GM23338 (cell line): ENCODE measurements at regions not wholly inside any gene's neighbourhood (a gene's known extent, or its start where the extent isn't known, plus 50 kb on each side); places are given as distances from the start of the nearest gene placed in this dataset.

Experiments used
- ATAC-seq: fragments of 200-7000 bp; cut with Tn5 transposase; 3 replicates; pipeline ENCODE4 v1.9.1; 2020
- DNase-seq: peaks from one replicate; pipeline ENCODE4 v3.0.0-alpha.2; 2015; ENCODE audit warnings: low spot score
- H2AFZ ChIP-seq: fragments of 200-600 bp; sonication (generic); 2 replicates; pipeline ENCODE4 v1.8.0; 2016; ENCODE audit warnings: antibody characterized with exemption, mild to moderate bottlenecking, moderate library complexity
- H3F3A ChIP-seq: fragments of 200-600 bp; sonication (generic); replicated peaks from 2 replicates; pipeline ENCODE4 v1.8.0; 2017; ENCODE audit warnings: antibody characterized with exemption, mixed run types, low read depth
- H3K27ac ChIP-seq: fragments of 200-600 bp; sonication (generic); 2 replicates; pipeline ENCODE4 v1.6.1; 2016; ENCODE audit warnings: low read depth
- H3K27me3 ChIP-seq: fragments of 200-600 bp; sonication (generic); 2 replicates; pipeline ENCODE4 v1.8.0; 2016; ENCODE audit warnings: mild to moderate bottlenecking, mixed run types, moderate library complexity; ENCODE audit not compliant: insufficient read depth
- H3K36me3 ChIP-seq: fragments of 200-600 bp; sonication (generic); 2 replicates; pipeline ENCODE4 v1.8.0; 2016; ENCODE audit warnings: mild to moderate bottlenecking; ENCODE audit not compliant: insufficient read depth
- H3K4me1 ChIP-seq: fragments of 200-600 bp; sonication (generic); 2 replicates; pipeline ENCODE4 v1.8.0; 2016; ENCODE audit warnings: mild to moderate bottlenecking, moderate library complexity; ENCODE audit not compliant: insufficient read depth
- H3K4me2 ChIP-seq: fragments of 200-600 bp; sonication (generic); 2 replicates; pipeline ENCODE4 v1.7.1; 2017; ENCODE audit warnings: mixed run types
- H3K4me3 ChIP-seq: fragments of 200-600 bp; sonication (generic); 2 replicates; pipeline ENCODE4 v1.6.1; 2016; ENCODE audit warnings: mixed run types
- H3K79me2 ChIP-seq: fragments of 200-600 bp; sonication (generic); replicated peaks from 2 replicates; pipeline ENCODE4 v1.8.0; 2017; ENCODE audit warnings: mild to moderate bottlenecking; ENCODE audit not compliant: insufficient read depth
- H3K9me2 ChIP-seq: fragments of 200-600 bp; sonication (generic); 2 replicates; pipeline ENCODE4 v1.8.0; 2017; ENCODE audit not compliant: insufficient read depth
- H4K20me1 ChIP-seq: fragments of 200-600 bp; sonication (generic); replicated peaks from 2 replicates; pipeline ENCODE4 v1.8.0; 2017; ENCODE audit warnings: mild to moderate bottlenecking; ENCODE audit not compliant: insufficient read depth
- H3K27ac Mint-ChIP-seq: 2 replicates; pipeline ENCODE4 v1.8.0; 2020; ENCODE audit warnings: inconsistent platforms, mild to moderate bottlenecking, moderate library complexity, mixed read lengths
- H3K27me3 Mint-ChIP-seq: 3 replicates; pipeline ENCODE4 v1.8.0; 2022; ENCODE audit warnings: low read depth, mild to moderate bottlenecking, moderate library complexity, mixed read lengths, inconsistent platforms; ENCODE audit not compliant: insufficient read depth, poor library complexity
- H3K36me3 Mint-ChIP-seq: 3 replicates; pipeline ENCODE4 v1.8.0; 2021; ENCODE audit warnings: low read depth, mild to moderate bottlenecking, inconsistent platforms, moderate library complexity, mixed read lengths
- H3K4me1 Mint-ChIP-seq: 3 replicates; pipeline ENCODE4 v1.8.0; 2020; ENCODE audit warnings: mild to moderate bottlenecking, inconsistent platforms, mixed read lengths
- H3K4me3 Mint-ChIP-seq: 3 replicates; pipeline ENCODE4 v1.8.0; 2021; ENCODE audit warnings: moderate library complexity, mild to moderate bottlenecking, inconsistent platforms, mixed read lengths
- H3K9me3 Mint-ChIP-seq: 3 replicates; pipeline ENCODE4 v1.8.0; 2020; ENCODE audit warnings: moderate library complexity, mild to moderate bottlenecking, inconsistent platforms, mixed read lengths
- CREB1 ChIP-seq: fragments of 250-450 bp; sonication (Bioruptor Pico); IDR thresholded peaks from 2 replicates; pipeline ENCODE4 v1.5.0; 2020; ENCODE audit warnings: low read depth, mild to moderate bottlenecking, moderate library complexity
- ETS1 ChIP-seq: IDR thresholded peaks from 2 replicates; pipeline ENCODE4 v1.6.1; 2016; ENCODE audit warnings: antibody characterized with exemption
- EZH2 ChIP-seq: fragments of 200-600 bp; sonication (generic); IDR thresholded peaks from one replicate; pipeline ENCODE4 v1.8.0; 2017; ENCODE audit warnings: antibody characterized with exemption, mild to moderate bottlenecking, low read depth; ENCODE audit not compliant: unreplicated experiment
- EZH2phosphoT487 ChIP-seq: fragments of 200-600 bp; sonication (generic); IDR thresholded peaks from one replicate; pipeline ENCODE4 v1.8.1; 2018; ENCODE audit warnings: antibody characterized with exemption; ENCODE audit not compliant: unreplicated experiment
- JUNB ChIP-seq: IDR thresholded peaks from one replicate; pipeline ENCODE4 v1.6.1; 2016; ENCODE audit warnings: antibody characterized with exemption; ENCODE audit not compliant: unreplicated experiment
- NANOG ChIP-seq: IDR thresholded peaks from 2 replicates; pipeline ENCODE4 v1.6.1; 2016; ENCODE audit warnings: antibody characterized with exemption, borderline replicate concordance
- POLR2AphosphoS5 ChIP-seq: IDR thresholded peaks from 2 replicates; pipeline ENCODE4 v1.6.1; 2016; ENCODE audit warnings: antibody characterized with exemption, low read depth
- STAT1 ChIP-seq: IDR thresholded peaks from one replicate; pipeline ENCODE4 v1.6.1; 2016; ENCODE audit warnings: antibody characterized with exemption; ENCODE audit not compliant: unreplicated experiment
- ZNF114 ChIP-seq: fragments of 250-450 bp; sonication (Bioruptor Pico); IDR thresholded peaks from 2 replicates; pipeline ENCODE4 v1.5.0; 2020; ENCODE audit warnings: mild to moderate bottlenecking, moderate library complexity
- ZNF331 ChIP-seq: fragments of 250-450 bp; sonication (Bioruptor Pico); IDR thresholded peaks from 2 replicates; pipeline ENCODE4 v1.5.0; 2020; ENCODE audit warnings: low read depth, mild to moderate bottlenecking, moderate library complexity
- ZNF462 ChIP-seq: fragments of 250-450 bp; sonication (Bioruptor Pico); IDR thresholded peaks from 2 replicates; pipeline ENCODE4 v1.5.0; 2020; ENCODE audit warnings: mild to moderate bottlenecking, moderate library complexity
- TF ChIP-seq, protein P1 (sequence below): IDR thresholded peaks from one replicate; pipeline ENCODE4 v1.6.1; 2018; ENCODE audit warnings: antibody characterized with exemption; ENCODE audit not compliant: unreplicated experiment
- TF ChIP-seq, protein P2 (sequence below), 2 experiments: fragments of 200-600 bp in 1 of 2; sonication (generic) in 1 of 2; conservative IDR thresholded peaks; 2 replicates each; pipeline versions ENCODE4 v1.5.1 to v1.6.1; 2016 to 2017; ENCODE audit warnings: antibody characterized with exemption in 2 of 2, low read depth in 2 of 2, mild to moderate bottlenecking in 2 of 2, moderate library complexity in 1 of 2

DNA sequence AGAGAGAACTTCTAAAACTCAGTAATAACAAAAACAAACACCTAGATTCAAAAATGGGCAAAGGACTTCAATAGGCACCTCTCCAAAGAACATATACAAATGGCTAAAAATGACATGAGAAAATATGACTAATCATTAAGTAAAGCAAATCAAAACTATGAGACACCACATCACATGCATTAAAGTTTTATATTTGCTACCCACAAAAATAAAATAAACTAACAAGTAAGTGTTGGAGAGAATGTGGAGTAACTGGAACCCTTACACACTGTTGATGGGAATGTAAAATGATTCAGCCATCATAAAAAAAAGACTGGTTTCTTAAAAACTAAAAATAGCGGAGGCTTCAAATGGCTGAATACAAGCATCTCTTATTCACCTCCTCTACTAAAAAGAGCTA lies 262.1 kb upstream of the PKN2 start:
- no peaks in the 10 kb centered on the region for H3K27me3 Mint-ChIP-seq
- H3K4me1 Mint-ChIP-seq, result peaks cover 6% of the 10 kb centered on the region; the same call in 2 of the 3 replicates
- Histone ChIP-seq H3K27me3 (no peaks in the 10 kb centered on the region), H3K4me1 (no peaks in the 10 kb centered on the region), H3K9me2 (peaks cover 3% of the 10 kb centered on the region), H3K36me3 (no peaks in the 10 kb centered on the region), H3K79me2 (no peaks in the 10 kb centered on the region), H3K4me2 (no peak overlapping the region), H3F3A (no peaks in the 10 kb centered on the region), H2AFZ (no peak overlapping the region), H4K20me1 (no peaks in the 10 kb centered on the region), H3K27ac (no peak overlapping the region), H3K4me3 (no peak overlapping the region)
- no peak overlapping the region for H3K27ac Mint-ChIP-seq
- H3K4me3 Mint-ChIP-seq, result no peak overlapping the region
- no peaks in the 10 kb centered on the region; the same call in 2 of the 3 replicates for H3K36me3 Mint-ChIP-seq
- H3K9me3 Mint-ChIP-seq, result peaks cover 4% of the 10 kb centered on the region
- TF ChIP-seq ZNF462 (CRISPR knock-in tag) (no peak), ZNF331 (CRISPR knock-in tag) (no peak), JUNB (no peak), CREB1 (CRISPR knock-in tag) (no peak), POLR2AphosphoS5 (no peak), ZNF114 (CRISPR knock-in tag) (no peak), NANOG (no peak), ETS1 (no peak), EZH2 (no peak), STAT1 (no peak), EZH2phosphoT487 (no peak)
- TF ChIP-seq, protein P1, sequence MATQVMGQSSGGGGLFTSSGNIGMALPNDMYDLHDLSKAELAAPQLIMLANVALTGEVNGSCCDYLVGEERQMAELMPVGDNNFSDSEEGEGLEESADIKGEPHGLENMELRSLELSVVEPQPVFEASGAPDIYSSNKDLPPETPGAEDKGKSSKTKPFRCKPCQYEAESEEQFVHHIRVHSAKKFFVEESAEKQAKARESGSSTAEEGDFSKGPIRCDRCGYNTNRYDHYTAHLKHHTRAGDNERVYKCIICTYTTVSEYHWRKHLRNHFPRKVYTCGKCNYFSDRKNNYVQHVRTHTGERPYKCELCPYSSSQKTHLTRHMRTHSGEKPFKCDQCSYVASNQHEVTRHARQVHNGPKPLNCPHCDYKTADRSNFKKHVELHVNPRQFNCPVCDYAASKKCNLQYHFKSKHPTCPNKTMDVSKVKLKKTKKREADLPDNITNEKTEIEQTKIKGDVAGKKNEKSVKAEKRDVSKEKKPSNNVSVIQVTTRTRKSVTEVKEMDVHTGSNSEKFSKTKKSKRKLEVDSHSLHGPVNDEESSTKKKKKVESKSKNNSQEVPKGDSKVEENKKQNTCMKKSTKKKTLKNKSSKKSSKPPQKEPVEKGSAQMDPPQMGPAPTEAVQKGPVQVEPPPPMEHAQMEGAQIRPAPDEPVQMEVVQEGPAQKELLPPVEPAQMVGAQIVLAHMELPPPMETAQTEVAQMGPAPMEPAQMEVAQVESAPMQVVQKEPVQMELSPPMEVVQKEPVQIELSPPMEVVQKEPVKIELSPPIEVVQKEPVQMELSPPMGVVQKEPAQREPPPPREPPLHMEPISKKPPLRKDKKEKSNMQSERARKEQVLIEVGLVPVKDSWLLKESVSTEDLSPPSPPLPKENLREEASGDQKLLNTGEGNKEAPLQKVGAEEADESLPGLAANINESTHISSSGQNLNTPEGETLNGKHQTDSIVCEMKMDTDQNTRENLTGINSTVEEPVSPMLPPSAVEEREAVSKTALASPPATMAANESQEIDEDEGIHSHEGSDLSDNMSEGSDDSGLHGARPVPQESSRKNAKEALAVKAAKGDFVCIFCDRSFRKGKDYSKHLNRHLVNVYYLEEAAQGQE, result no peak
- TF ChIP-seq, protein P2, sequence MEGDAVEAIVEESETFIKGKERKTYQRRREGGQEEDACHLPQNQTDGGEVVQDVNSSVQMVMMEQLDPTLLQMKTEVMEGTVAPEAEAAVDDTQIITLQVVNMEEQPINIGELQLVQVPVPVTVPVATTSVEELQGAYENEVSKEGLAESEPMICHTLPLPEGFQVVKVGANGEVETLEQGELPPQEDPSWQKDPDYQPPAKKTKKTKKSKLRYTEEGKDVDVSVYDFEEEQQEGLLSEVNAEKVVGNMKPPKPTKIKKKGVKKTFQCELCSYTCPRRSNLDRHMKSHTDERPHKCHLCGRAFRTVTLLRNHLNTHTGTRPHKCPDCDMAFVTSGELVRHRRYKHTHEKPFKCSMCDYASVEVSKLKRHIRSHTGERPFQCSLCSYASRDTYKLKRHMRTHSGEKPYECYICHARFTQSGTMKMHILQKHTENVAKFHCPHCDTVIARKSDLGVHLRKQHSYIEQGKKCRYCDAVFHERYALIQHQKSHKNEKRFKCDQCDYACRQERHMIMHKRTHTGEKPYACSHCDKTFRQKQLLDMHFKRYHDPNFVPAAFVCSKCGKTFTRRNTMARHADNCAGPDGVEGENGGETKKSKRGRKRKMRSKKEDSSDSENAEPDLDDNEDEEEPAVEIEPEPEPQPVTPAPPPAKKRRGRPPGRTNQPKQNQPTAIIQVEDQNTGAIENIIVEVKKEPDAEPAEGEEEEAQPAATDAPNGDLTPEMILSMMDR (conservative IDR thresholded peaks at IDR 0.05; ENCODE audit: low read depth in 2 of 2), result no peak
- no peak for ATAC-seq
- DNase-seq, result no peak
